ENCODE measurements at regions not wholly inside any gene's neighbourhood (a gene's known extent, or its start where the extent isn't known, plus 50 kb on each side); places are given as distances from the start of the nearest gene placed in this dataset.

GRCh38 chr7:69122953-69123352 lies 475.3 kb upstream of the AUTS2 start:
- no peak overlapping the region for H3K4me3 ChIP-seq
- intact Hi-C loops (cut with DNase I) = no loop called here
- WGBS, 2 donors = 72 to 73% methylated on average over 7 of the region's 7 CpGs
- no peaks in the 10 kb centered on the region for H3K4me1 ChIP-seq
- H3K27ac ChIP-seq = no peak overlapping the region
- TF ChIP-seq POLR2AphosphoS5 (IDR thresholded peaks at IDR 0.05) (no peak), CTCF (IDR thresholded peaks at IDR 0.05) (no peak), POLR2A (IDR thresholded peaks at IDR 0.05) (no peak), EP300 (IDR thresholded peaks at IDR 0.05) (no peak)
- no peaks in the 10 kb centered on the region for H3K36me3 ChIP-seq
- H3K27me3 ChIP-seq = no peaks in the 10 kb centered on the region
- DNase-seq = no peak
- no peaks in the 10 kb centered on the region for H3K9me3 ChIP-seq

GRCh38 chr7:69126896-69127479 lies 471.3 kb upstream of the AUTS2 start:
- intact Hi-C loops (cut with DNase I) = no loop called here
- 78 to 79% methylated on average over 7 of the region's 7 CpGs for WGBS, 2 donors
- no peaks in the 10 kb centered on the region for H3K27me3 ChIP-seq
- no peak overlapping the region for H3K4me3 ChIP-seq
- DNase-seq = no peak
- no peaks in the 10 kb centered on the region for H3K36me3 ChIP-seq
- H3K9me3 ChIP-seq = peaks cover 0 to 3% (median 0%) of the 10 kb centered on the region in 4 donors
- no peaks in the 10 kb centered on the region for H3K4me1 ChIP-seq
- H3K27ac ChIP-seq = no peak overlapping the region
- no peak for TF ChIP-seq CTCF (IDR thresholded peaks at IDR 0.05)
- no peak for TF ChIP-seq POLR2AphosphoS5 (IDR thresholded peaks at IDR 0.05)
- no peak for TF ChIP-seq EP300 (IDR thresholded peaks at IDR 0.05)
- TF ChIP-seq POLR2A (IDR thresholded peaks at IDR 0.05) = no peak

- no peak for DNase-seq
- H3K36me3 ChIP-seq = no peaks in the 10 kb centered on the region
- no peak overlapping the region for H3K27ac ChIP-seq
- peaks cover 0 to 3% (median 0%) of the 10 kb centered on the region in 3 donors for H3K27me3 ChIP-seq
- 75 to 83% methylated on average over 4 of the region's 4 CpGs for WGBS, 2 donors
- intact Hi-C loops (cut with DNase I) = no loop called here
- TF ChIP-seq CTCF (IDR thresholded peaks at IDR 0.05) (no peak), POLR2A (IDR thresholded peaks at IDR 0.05) (no peak), POLR2AphosphoS5 (IDR thresholded peaks at IDR 0.05) (no peak)
- H3K9me3 ChIP-seq = peaks cover 0 to 3% (median 0%) of the 10 kb centered on the region in 4 donors
- H3K4me3 ChIP-seq = no peak overlapping the region
- no peaks in the 10 kb centered on the region for H3K4me1 ChIP-seq
Measured at GRCh38 chr7:69129524-69129923, 468.8 kb upstream of the AUTS2 start.

- DNase-seq = no peak
- no peaks in the 10 kb centered on the region for H3K4me1 ChIP-seq
- no peak overlapping the region for H3K4me3 ChIP-seq
- peaks cover 0 to 3% (median 0%) of the 10 kb centered on the region in 4 donors for H3K9me3 ChIP-seq
- no peak overlapping the region for H3K27ac ChIP-seq
- H3K27me3 ChIP-seq = peaks cover 0 to 3% (median 0%) of the 10 kb centered on the region in 3 donors
- H3K36me3 ChIP-seq = no peaks in the 10 kb centered on the region
- 75 to 77% methylated on average over 7 of the region's 7 CpGs for WGBS, 2 donors
- no peak for TF ChIP-seq POLR2A (IDR thresholded peaks at IDR 0.05)
- no peak for TF ChIP-seq CTCF (IDR thresholded peaks at IDR 0.05)
- no peak for TF ChIP-seq EP300 (IDR thresholded peaks at IDR 0.05)
- intact Hi-C loops (cut with DNase I) = no loop called here
Measured at GRCh38 chr7:69129951-69130350, 468.3 kb upstream of the AUTS2 start.

GRCh38 chr7:69130396-69130795 lies 467.9 kb upstream of the AUTS2 start:
- Histone ChIP-seq H3K9me3 (peaks cover 0 to 3% (median 0%) of the 10 kb centered on the region in 4 donors), H3K27me3 (peaks cover 0 to 3% (median 0%) of the 10 kb centered on the region in 3 donors), H3K36me3 (no peaks in the 10 kb centered on the region), H3K27ac (no peak overlapping the region), H3K4me3 (no peak overlapping the region), H3K4me1 (no peaks in the 10 kb centered on the region)
- 66 to 75% methylated on average over 2 of the region's 2 CpGs for WGBS, 2 donors
- no peak for DNase-seq
- TF ChIP-seq EP300 (IDR thresholded peaks at IDR 0.05) = no peak
- no peak for TF ChIP-seq POLR2A (IDR thresholded peaks at IDR 0.05)
- no peak for TF ChIP-seq POLR2AphosphoS5 (IDR thresholded peaks at IDR 0.05)
- TF ChIP-seq CTCF (IDR thresholded peaks at IDR 0.05) = no peak
- intact Hi-C loops (cut with DNase I) = no loop called here
